ENCODE measurements at regions not wholly inside any gene's neighbourhood (a gene's known extent, or its start where the extent isn't known, plus 50 kb on each side); places are given as distances from the start of the nearest gene placed in this dataset.
"Not testable (repeated sequence)": the region's sequence is repeated elsewhere in the genome, so short reads cannot be mapped to it uniquely, and the experiment has no call there.

DNA sequence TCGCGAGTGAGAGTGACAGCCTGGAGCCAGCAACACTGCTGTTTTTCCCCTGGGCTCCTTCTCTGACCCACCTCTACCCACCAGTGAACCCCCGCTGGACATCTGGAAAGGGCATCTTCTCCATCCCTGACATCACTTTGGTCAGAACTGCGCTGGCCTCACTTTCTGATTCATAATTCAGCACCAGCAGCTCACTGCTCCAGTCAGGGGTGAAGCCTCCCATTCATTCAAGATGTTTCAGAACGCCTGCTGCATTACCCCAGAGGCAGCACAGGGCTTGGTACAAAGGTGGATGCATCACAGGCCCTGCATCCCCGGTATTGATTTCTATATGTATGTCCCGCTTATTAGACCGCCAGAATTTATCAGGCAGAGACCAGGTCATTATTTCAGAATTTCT is 182.8 kb upstream of the TSHZ3 start:
- no peak for DNase-seq

DNA sequence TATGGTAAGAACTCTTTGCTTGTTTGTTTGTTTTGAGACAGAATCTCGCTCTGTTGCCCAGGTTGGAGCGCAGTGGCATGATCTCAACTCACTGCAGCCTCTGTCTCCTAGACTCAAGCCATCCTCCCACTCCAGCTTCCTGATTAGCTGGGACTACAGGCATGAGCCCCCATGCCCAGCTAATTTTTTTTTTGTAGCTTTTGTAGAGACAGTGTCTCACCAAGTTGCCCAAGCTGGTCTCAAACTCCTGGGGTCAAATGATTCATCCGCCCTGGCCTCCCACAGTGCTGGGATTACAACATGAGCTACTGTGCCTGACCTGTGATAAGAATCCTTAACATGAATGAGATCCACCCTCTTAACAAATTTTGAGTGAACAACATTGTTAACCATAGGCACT is 183.9 kb upstream of the TSHZ3 start:
- no peak for DNase-seq

DNA sequence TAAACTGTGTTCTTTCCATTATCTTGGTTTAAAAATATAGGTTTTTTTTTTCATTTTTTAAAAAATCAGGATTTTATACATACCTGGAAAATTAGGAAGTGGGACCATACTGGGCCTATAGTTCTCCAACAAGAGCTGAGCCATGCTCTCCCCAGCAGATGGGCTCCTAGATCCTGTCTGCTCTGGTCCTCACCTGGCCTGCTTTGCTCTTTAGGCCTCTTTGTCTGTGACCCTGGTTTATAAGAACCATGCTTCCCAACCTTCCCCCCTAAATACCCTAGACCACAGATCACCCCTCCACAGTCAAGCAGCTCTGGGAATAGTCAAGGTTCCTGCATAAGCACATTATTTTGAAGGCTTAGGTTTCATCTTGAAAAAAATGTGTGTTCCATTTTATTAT is 185.0 kb upstream of the TSHZ3 start:
- DNase-seq = no peak

DNA sequence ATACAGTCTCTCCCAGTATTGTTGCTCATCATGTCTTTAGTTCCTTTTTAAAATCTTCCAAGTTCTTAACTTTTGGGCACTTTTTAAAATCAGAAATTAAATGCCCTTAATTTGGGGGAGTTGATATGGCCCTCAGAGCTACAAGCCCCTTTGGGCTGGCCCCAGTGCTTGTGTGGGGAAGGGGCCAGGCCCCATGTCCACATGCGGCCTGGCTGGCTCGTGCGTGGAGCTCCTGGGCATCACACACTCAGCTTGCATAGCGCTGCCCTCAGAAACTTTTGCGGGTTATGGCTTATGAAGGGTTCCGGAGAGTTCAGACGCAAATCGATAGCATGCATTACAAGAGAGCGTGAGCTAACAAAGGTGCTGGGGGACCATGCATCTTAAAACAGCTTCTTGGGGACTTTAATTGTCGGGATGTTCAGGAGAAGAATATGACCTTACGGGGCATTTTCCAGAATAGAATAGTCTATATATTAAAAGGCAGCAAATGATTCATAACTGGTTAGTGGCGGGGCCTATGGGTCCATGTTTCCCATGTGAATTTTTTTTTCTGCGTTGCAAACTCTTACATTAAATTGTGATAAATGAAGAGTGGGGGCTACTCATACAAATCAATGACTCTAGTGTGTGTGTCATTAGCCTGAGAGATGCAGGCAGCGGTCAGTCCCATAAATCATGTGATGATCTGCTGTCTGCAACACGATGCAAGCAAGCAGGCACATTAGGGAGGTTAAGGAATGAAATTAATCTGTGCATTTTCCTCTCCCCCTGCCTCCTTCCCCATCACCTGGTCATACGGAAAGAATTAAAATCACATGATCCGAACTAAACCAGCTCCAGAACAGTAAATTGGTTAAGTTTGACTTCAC is 185.8 kb upstream of the TSHZ3 start:
- no peak for DNase-seq

DNA sequence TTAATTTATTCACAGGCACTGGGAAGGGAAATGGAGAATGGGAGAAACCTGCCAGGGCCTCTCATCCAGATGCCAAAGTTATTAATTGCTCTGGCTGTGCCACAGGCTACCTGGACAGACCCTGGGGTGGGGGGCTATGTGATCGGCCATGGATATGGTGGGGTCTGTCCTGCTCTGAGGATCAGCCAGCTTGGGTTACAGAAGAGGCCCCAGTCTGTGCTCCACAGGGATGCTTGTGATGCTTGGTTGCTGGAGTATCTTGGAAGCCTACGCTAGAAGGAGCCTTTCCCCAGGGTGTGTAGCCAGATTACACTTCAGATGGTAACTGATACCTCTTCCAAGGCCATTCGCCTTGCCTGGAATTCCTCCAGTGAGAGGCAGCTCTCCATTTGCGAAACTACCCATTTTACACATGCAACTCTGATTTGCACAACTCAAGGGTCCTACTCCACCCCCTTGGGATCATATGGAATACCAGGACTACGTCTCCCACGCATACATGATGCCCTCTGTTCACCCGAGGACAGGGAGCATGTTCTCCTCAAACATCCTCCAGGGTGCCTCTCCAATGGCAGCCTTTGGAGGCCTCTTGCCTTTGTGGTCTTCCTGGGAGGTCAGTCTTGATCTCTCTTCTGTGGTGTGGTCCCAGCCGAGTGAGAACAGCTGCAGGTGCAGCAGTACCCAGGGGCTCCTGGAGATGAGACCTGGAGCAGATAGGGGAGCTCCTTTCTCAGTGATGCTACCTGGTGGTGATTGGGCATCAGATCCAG is 186.6 kb upstream of the TSHZ3 start:
- no peak for DNase-seq

DNA sequence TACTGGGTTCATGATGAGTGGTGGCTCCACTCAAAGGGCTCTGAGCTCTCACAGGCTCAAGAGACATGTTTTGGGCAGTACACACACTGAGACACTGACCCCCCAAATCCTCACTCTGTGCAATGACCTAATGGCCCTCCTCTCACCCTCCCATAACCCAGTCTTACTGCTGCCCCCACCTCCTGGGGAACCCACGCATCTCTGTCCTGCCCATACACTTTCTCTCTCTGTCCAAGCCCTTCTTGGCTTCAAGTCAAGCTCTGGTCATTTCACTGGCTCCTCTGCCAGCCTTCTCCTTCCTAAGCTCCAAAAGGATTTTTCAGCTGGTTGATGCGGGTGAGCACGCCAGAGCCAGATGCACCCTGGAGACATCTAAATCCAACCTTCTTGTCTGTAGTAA is 187.9 kb upstream of the TSHZ3 start:
- DNase-seq = no peak

DNA sequence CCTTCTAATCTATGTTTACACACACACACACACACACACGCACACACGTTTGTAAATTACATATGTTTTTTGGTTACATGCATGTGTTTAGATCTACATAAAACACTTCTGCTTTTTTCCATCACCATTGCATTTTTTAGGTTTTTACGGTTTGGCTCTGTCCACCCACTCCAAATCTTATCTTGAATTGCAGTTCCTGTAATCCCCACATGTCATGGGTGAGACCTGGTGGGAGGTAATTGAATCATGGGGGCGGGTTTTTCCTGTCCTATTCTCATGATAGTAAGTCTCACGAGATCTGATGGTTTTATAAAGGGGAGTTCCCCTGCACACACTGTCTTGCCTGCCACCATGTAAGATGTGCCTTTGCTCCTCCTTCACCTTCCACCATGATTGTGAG is 188.7 kb upstream of the TSHZ3 start:
- DNase-seq = not testable (repeated sequence)

DNA sequence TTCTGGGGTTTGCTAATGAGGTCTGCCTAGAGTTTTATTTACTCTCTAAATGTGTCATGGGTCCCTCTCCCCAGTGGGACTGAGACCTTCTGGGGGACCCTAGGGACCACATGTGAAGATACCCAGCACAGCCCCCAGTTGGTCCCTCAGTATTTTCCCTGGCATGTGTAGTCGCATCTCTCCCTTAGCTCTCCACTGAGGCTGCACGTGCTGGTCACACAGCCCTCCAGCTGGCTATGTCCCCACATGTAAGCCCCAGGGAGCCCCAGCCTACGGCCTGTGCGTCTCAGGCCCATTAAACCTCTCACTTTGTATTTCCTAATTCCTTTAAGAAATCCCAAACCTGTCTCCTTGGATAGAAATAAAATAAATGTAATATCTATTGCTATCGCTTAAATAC is 189.6 kb upstream of the TSHZ3 start:
- DNase-seq = no peak

DNA sequence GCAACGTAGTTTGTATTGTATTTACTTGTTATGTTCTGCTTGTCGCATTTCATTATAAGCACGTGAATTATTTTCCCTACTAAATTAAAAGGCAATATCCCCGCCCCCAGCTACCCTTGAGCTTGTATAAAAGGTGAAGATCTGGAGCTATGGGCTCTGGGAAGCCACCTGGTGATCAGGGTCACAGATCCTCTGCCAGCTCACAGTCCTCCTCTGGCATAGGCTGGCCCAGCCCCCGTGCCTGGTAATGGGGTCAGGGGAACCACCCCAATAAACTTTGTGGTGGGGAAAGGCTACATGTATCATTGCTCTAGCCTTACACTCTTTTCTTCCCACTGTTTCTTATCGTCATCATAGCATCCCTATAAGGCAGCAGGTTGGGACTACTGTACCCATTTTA is 190.2 kb upstream of the TSHZ3 start:
- DNase-seq = no peak

DNA sequence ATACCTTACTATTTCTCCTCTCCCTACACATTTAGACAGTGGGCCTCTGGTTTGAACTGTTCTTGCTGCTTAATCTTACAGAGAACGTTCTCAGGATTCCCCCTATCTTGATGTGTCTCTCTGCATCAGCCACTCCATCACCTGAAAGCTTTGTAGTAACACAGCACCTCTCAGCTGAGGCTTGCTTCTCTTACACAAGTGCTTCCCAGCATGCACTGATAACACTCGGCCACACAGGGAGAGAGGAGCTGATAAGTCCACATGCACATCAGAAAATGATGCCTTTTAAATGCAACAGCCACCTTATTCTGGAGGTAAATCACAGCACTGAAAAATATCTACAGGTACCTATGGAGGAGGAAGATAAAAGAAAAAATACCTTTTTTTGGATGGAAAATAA is 192.2 kb upstream of the TSHZ3 start:
- no peak for DNase-seq

DNA sequence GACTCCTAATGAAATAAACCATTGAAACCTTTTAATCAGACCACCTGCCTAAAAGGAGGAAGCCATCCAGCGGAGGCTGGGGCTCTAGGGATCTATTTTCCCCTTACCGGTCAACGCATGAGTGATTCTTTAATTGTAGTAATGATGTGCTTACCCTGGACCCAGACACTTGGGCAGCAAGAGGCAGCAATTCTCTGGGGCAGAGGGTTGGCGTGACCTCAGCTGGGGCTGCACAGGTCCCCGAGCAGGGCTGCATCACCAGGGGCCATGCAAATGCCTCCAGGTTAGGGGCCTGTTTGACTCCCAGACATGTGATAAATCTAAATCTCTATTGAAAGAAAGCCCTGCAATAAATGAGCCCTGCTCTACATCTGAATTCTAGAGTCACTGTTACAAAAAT is 194.2 kb upstream of the TSHZ3 start:
- DNase-seq = no peak

DNA sequence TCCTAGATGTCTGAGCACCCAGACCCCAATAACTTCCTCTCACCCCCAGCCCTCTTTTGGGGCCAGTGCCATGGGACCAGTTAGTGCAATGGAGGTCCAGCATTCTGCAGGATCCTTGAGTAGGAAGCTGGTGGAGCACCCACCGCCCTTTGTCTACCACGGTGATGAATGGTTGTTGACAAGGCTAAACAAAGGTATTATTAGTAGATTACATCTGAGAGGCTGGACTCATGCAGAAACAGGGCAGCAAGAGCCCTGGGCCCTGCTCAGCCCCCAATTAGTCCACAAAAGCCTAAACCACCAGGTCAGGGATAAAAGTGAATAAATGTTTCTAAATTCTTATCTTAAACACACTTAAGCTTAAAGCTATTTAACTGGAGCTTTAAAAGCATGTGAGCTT is 196.5 kb upstream of the TSHZ3 start:
- DNase-seq = no peak

DNA sequence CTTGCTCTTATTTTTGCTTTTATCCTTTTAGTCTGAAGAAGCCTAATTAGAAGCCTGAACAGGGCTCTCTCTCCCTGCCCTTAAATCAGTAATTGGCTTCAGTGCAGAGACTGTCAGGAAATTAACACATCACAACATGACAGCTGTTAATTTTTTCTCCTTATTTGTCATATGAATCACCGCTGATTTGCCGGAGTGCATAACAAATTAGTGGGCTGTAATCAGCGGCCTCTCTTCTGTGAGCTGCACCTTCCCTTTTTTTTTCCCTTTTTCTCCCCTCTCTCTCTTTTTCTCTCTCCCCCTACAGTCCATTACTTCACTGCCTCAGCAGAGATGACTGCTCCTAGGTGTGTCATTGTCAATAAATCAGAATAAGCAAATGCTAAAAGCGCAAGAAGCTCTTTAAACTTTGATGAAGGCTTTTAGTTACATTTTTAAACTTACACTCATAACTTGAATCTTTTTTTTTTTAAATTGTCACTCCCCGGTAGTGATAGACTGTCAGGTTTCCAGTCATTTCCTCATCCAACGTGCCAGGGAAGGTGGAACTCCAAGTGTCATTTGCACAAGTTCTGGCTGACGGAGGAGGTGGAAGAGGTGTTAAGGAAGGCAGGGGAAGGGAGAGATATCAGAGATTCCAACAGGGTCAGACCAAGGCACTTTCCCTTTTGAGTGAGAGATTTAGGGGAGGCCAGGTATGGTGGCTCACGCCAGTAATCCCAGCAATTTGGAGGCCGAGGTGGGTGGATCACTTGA is 197.1 kb upstream of the TSHZ3 start:
- no peak for DNase-seq

DNA sequence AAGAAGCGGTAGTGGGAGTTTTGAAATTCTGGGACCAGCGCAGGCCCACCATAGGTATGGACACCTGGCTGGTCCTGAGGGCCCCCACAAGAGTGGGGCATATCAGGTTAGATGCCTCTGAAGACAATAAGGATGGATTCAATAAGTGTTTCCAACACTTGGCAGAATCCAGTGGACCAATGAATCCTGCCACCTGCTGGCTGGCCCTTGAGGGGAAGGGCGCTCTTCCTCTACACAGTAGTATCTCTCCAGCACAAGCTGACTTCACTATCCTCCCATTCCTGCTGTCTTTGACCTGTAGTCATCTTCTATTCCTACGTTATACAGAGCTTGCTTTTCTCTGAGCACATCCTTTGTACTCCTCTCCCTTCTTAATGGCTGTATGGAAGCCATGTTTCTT is 199.7 kb upstream of the TSHZ3 start:
- no peak for DNase-seq

DNA sequence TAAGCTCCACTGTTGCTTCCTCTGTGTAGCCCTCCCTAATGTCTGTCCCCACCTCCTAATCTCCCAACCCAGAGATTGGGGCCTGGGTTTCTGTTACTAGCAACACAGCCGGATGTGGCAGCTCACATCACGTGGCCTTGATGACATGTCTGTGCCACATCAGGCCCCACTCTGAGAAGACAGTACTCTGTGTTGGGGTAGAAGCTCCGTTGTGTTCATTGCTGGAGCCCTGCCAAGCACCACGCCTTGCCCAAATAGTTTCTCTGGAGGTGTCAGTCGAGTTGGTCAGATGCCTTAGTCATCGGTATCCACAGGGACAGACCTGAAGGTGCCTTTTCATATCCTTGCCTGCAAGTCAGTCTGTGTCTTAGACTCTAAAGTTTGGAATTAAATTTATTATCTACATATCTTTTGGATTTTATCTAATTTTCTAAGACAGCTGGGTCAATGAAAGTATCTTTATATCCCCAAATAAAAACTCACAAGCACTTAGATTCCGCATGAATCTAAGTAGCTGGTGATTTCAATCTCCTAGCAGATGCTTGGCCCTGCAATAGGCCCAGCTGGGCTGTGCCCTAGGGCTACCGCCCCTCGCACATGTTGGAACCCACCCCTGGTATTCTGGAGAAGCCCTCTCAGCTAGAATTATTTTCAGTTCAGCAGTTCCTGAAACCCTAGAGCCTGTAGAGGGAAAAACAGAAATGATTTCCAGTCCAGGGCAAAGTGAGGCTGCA is 204.0 kb upstream of the TSHZ3 start:
- DNase-seq = no peak

DNA sequence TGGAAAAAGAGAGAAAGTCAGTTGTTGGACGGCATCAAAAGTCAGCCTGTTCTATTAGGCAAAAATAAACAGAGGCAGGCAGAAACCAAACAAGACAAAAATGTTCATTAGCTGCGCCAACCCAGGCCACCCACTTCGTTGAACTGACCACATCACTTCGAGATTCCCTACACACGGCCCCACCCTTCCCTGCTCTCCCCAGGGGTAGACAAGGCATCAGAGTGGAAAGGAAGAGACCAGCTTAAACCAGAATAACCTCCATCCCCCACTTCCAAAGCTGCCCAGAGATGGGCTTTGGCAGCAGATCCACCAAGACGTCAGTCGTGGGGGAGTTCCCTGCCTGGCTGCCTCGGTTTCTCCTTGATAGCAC is 204.6 kb upstream of the TSHZ3 start:
- DNase-seq = no peak

DNA sequence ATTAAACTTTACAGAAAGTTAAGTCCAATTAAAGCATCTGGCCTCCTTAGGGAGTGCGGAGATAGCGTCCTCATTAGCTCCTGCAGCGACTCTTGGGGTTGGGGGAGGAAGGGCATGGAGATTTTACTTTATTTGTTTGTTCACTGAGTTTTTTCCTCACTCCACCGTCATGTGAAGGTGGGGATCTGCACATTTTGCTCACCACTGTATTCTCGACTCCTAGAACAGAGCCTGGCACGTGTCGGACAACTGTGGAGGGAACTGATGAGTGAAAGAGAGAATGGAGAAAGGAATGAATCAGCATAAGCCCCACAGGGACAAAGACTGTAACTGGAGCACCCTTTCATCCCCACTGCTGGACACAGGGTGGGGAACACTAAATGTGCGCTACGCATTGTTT is 205.1 kb upstream of the TSHZ3 start:
- no peak for DNase-seq

DNA sequence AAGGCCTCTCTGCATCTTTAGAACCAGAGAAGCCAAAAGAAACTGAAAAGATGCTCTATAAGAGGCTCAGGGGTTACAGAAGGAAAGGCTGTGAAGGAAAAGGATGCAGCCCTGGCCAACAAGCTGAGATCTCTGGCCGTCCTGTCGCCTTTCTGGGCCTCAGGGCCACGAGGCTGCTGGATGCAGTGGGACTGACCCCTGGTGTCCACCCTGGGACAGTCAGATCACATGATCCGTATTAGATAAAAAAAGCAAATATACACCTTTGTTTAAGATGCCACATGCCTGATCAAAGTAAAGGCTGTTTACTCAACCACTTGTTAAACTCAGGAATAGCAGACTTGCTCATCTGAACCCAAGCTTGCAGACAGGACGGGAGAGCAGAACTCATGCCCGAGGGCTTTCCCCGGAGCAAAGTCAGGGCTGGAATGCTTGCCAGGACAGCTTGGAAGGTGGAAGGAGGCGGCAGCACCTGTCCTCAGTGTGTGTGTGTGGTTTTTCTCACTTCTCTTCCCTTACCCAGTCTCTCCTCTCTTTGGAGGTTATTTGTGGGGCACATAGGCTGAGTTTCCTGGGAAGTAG is 206.5 kb upstream of the TSHZ3 start:
- no peak for DNase-seq

DNA sequence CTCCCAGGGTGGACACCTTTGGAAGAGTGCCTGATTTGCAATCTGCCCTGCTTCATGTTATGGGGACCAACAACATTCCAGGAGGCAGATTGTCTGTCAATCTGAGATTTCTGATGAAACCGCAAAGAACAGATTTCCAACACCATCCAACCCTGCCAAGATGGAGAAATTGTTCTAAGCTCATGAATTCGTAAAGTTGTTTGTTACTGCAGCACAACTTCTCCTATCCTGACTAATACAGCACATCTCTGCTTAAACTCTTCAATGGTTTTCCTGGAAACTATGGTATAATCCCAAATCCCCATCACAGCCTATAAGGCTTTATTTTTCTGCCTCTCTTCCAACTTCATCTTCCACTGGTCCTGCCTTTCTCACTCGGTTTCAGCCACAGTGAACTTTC is 210.3 kb upstream of the TSHZ3 start:
- no peak for DNase-seq

DNA sequence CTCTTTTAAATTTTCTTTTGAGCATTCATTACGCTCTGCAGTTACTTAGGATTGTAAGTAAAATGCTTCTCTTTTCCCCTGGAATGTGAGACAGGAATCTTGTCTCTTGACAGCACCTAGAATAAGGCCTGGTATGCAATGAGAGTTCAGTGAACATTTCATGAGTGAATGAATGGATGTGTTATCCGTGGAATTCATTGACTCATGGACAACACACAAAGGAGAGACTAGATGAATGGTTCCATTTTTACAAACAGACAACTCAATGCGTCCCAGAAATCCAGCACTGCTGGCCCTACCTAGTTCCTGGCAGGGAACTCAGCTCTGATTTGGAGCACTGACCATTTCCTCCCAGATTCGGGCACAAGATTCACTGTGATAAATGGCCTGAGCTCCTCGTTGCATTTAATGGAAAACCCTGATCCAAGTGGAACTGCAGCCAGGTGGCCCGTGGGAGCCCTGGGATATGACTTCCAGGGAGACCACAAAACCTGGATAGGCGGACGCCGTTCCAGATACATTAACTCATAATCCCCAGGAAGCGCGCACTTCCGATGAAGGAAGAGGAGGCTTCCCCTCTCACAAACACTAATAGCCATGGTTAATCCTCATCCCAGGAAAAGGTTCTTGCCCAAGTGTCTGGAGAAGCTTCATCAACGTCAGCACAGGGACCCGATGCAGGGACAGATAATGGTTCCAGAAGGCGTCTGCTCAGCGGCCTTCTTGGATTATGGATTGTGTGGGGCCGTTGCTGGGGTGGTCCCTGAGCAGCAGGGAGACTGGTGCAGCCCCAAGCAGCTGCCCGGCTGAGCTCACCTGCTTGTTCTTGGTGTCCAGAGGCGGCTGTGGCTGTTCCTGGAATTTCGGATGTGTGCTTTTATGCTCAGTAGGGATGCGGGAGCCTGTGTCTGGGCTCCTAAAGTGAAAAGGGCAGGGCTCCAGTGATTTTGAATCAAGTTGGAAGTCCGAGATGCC is 211.1 kb upstream of the TSHZ3 start:
- DNase-seq = no peak

DNA sequence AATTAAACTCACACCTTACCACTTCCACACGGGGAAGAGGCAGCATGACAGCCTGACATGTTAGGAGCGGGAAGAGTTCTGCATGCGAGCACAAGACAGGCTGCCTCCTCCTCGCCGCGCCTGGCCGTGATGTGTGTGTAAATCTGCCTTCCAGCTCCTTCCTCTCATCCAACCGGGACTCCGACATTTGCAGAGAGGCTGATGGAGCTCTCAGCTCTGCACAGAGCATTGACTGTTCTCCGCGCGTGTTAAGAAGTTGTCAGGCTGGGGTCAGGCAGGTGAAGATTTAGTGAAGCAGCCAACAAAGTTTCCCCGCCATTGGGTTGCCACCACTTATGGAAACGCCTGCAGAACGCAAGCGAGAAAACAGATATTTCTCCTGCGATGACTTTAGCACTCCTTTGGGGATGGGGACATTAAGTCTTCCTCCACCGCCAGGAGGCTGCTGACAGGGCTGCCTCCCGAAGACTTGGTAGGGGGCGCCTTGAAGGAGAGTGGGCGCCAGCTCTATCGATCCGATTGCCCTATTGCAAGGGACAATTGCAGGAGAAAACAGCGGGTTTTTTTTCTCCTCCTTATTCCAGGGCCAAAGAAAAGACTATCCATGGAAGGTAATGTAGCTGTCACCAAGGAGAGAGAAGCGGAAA is 213.9 kb upstream of the TSHZ3 start:
- no peak for DNase-seq

Measured in effector CD4-positive, alpha-beta T cell (primary cell).